GM21825 (cell line): ENCODE measurements at regions not wholly inside any gene's neighbourhood (a gene's known extent, or its start where the extent isn't known, plus 50 kb on each side); places are given as distances from the start of the nearest gene placed in this dataset.

ENCODE experiments used
- ATAC-seq: cut with Tn5 transposase; IDR thresholded peaks from one replicate; pipeline ENCODE4 v1.9.1; 2021; ENCODE audit warnings: mild to moderate bottlenecking, moderate library complexity; ENCODE audit not compliant: unreplicated experiment

DNA sequence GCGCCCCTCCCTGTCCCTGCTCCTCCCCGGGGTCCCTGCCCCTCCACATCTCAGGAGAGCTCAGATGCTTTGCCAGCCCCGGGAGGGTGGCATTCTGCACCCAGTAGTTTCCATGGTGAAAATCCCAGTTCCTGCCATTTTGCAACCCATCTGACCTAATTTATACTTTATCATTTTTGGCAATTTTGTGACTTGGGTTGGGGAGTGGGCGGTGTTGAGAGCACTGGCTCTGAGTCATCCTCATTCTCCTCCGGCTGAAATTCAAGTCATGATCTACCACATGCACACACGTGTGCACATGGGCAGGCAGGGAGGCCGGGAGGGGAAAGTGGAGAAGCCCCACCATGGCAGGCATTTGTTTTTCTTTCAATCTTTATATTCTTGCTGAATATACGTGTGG is 208.6 kb downstream of the URI1 start:
- no peak for ATAC-seq

DNA sequence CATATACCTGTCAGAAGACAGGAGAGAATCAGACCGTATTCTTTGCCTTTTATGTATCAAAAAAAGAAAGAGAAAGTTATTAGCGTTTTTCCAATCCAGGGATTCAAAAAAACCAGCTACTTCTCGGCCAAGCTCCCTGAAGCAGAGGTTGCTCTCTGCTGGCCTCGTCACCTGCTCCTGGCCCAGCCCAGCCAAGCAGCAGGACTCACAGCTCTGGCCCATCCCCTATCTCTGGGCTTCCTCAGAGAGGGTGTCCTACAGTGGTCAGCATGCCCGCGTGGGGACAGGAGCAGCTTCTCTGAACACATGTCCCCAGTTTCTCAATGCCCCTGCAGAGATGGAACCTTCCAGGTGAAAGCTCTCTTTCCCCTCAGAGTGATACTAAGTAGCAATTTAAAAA is 209.0 kb downstream of the URI1 start:
- no peak for ATAC-seq

DNA sequence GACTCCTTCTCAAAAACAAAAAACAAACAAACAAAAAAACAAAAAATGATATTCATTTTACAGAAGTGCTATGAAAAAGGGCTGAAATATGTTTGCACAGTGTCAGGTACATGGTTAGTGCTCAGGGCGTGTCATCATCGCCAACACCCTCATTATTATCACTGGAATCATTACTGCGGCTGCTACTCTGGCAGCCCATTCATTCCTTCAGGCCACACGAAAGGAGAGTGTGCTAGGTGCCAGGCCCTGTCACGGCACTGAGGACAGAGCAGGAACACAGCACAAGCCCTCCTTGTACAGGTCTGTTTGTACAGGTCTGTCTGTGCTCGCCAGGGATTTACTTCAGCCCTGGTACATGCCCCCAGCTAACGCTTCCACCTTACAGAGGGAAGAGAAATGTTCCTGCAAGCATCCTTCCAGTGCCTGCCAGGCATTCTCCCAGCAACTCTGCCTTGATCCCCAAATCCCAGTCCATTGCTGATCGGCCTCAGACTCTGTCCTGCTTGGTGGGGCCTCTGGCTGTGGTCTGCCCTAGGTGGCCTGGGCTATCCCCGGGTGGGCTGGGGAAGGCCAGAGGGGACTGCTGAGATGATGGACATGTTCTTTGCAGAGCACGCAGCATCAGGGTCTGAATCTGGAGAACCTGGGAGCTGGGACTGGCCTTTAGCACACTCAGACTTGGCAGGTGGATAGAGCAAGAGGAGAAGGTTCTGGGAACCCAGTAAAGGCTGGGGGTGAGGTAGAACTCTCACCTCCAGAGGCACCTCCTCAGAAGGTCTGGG is 210.7 kb downstream of the URI1 start:
- no peak for ATAC-seq

DNA sequence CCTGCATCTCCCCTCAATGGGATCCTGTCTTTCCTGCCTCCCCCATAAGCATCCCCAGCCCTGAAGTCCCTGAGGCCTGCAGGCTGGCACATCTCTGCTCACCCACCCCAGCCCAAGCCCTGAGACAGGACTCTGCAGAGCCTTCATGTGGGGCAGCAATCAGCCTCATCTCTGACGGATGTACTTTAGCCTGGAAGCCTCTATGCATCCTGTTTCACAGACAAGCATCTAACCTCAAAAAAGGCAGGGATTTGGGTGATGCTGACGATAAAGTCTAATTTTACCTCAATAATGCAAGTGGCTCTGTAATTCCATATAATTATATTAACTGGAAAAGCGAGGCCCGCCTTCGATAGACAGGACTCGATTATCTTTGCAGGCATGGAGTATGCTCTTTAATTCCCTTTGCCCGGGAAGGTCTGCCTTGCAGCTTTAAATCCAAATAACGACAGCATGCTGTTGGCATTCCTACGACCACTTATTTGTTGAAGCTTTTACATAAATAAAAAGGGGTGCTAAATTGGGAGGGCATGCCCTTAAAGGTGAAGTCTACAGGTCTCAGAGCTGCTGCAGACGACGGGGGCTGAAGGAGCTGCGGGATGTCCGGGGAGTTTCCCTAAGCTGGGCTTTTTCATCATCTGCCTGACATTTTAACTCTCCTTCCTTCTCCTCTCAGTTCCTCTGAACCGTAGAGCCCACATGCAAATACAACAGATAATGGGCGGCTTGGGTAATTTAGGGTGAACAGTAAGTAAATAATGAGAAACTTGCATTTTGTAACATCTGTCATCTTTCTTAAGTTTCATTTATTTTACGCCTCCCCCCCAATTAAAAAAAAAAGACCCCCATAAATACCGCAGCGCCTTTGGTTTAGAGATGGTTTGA is 211.5 kb downstream of the URI1 start:
- ATAC-seq: peak; percentile 78

DNA sequence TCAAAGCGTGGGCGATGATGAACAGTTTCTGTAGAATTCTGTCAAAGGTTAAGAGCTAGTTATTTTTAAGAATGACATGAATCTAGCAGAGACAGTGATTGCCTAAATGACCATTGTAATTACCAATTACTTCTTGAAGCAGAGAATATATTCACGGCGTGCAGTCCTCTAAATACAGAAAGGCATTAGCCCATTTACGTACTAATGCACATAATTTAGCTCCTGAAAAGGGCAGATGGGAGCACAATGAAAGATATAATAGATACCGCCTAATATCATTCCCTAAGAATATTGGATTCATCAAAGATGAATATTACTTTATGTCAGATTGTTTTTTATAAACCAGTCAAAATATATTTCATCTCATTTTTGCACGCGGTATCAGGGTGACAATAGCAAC is 212.4 kb downstream of the URI1 start:
- no peak for ATAC-seq

GRCh38 chr19:30155381-30156200 is 213.6 kb downstream of the URI1 start:
- no peak for ATAC-seq

- no peak for ATAC-seq
These were observed 214.6 kb downstream of the URI1 start for GRCh38 chr19:30156646-30157045.

GRCh38 chr19:30158067-30158892 is 213.9 kb upstream of the ZNF536 start:
- ATAC-seq: no peak

GRCh38 chr19:30158893-30159245 is 213.3 kb upstream of the ZNF536 start:
- ATAC-seq: no peak

DNA sequence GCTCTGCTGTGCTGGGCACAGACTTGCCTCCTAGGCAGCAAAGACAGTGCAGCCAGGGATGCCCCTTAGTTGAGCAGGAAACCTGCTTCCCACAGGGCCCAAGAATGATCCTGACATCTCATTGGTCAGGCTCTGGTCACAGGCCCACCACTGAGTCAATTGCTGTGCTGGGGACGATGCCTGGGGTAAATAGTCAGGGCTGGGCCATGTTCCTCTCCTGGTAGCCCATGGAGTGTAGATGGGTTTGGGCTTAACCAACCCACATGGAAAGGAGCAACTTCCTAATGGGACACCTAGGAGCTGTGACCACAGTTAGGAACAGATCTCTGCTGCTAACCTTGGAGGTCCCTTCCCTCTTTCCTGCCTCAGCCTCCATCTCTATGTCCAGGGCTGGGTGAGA is 212.5 kb upstream of the ZNF536 start:
- ATAC-seq: no peak

- ATAC-seq: no peak
These were observed 211.8 kb upstream of the ZNF536 start for GRCh38 chr19:30160426-30160825.

- no peak for ATAC-seq
These were observed 211.0 kb upstream of the ZNF536 start for GRCh38 chr19:30161021-30161655.

GRCh38 chr19:30161770-30162169 is 210.4 kb upstream of the ZNF536 start:
- ATAC-seq: no peak

DNA sequence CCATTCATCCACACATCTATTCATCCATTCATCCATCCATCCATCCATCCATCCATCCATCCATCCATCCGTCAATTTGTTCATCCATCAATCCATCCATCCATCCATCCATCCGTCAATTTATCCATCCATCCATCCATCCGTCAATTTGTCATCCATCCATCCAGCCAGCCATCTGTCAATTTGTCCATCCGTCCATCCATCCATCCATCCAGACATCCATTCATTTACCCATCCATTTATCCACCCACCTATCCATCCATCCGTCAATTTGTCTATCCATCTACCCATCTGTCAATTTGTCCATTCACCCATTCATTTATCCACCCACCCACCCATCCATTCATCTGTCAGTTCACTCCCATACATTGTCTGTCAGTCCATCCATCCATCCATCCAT is 209.5 kb upstream of the ZNF536 start:
- ATAC-seq: no peak

GRCh38 chr19:30163663-30164062 is 208.5 kb upstream of the ZNF536 start:
- no peak for ATAC-seq

DNA sequence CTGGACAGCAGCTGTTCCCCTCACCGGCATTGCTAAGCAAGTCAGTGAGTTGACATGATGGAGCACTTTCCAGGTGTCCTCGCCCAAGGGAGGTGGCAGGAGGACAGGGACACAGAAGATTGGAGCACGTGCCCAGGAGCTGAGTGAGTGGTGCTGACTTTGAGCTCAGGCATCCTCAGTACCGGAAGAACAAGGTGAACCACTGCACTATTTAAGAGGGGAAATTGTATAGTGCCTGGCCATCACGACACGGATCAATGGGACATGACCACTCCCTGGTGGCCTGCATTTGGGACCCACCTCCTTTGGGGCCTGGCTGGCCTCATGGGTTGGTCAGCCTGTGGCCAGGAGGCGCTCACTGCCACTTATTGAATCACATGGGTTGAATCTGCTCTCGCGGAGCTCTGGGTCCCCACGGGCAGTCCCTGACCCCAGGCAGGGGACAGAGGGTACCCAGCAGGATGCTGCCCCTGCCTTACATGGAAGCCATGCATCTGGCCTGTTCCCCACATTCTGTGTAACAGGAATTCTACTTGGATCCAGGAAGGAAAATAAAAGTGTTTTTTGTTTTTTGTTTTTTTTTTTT is 206.9 kb upstream of the ZNF536 start:
- no peak for ATAC-seq

- no peak for ATAC-seq
These were observed 204.8 kb upstream of the ZNF536 start for GRCh38 chr19:30167206-30167868.

DNA sequence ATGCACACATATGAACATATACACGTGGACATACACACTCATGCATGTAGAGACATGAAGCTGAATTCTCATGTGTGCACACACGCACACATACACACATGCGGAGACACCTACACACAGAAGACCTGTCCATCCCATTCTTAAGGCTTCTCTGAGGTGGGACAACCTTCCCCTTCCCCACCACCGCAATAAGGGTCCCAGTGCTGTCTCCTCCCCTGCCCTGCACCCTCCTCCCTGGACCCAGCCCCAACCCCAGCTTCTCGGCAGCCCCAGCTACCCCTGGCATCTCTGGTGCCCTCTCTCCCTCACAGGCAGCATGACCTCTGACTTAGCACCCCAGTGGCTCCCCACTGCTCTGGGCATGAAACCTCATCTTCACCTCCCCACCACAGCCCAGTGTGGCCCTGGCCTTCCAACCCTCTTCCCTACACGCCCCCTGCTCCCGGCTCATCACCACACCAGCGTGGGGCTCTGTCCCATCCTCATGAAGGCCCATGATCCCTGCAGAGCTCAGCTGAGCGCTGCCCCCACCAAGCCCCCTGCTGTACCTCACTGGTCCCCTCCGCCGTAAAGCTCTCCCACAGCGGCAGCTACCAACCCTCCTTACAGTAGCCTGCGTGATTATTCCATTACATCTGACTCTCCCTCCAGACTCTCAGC is 204.1 kb upstream of the ZNF536 start:
- no peak for ATAC-seq

GRCh38 chr19:30168760-30169159 is 203.4 kb upstream of the ZNF536 start:
- ATAC-seq: no peak
